Mesenchymal stem cell (in vitro differentiated cells and primary cell): ENCODE measurements at regions not wholly inside any gene's neighbourhood (a gene's known extent, or its start where the extent isn't known, plus 50 kb on each side); places are given as distances from the start of the nearest gene placed in this dataset.

Experiments
- DNase-seq: peaks from one replicate; pipeline ENCODE4 v3.0.0-alpha.2; 2013
- H2AFZ ChIP-seq: one replicate; pipeline ENCODE4 v1.6.1; 2013; ENCODE audit warnings: low read depth, mild to moderate bottlenecking, control low read depth, inconsistent platforms, low read length, moderate library complexity
- H2AK5ac ChIP-seq: 2 replicates; pipeline ENCODE4 v1.6.1; 2013; ENCODE audit warnings: low read length, moderate library complexity, mild to moderate bottlenecking, inconsistent platforms; ENCODE audit not compliant: severe bottlenecking
- H2BK120ac ChIP-seq: one replicate; pipeline ENCODE4 v1.6.1; 2013; ENCODE audit warnings: low read depth, mild to moderate bottlenecking, inconsistent platforms, low read length, moderate library complexity
- H2BK12ac ChIP-seq, 2 experiments: one replicate each; pipeline ENCODE4 v1.6.1; 2013; ENCODE audit warnings: inconsistent platforms in 2 of 2, low read length in 2 of 2, mild to moderate bottlenecking in 2 of 2, moderate library complexity in 2 of 2, control low read depth in 1 of 2
- H2BK15ac ChIP-seq: one replicate; pipeline ENCODE4 v1.6.1; 2013; ENCODE audit warnings: mild to moderate bottlenecking, low read depth, inconsistent platforms; ENCODE audit not compliant: poor library complexity, severe bottlenecking
- H2BK5ac ChIP-seq: 2 replicates; pipeline ENCODE4 v1.6.1; 2013; ENCODE audit warnings: low read depth, mild to moderate bottlenecking, low read length, control low read depth, inconsistent platforms; ENCODE audit not compliant: poor library complexity, severe bottlenecking
- H3K14ac ChIP-seq, 2 experiments: one replicate each; pipeline ENCODE4 v1.6.1; 2013; ENCODE audit warnings: inconsistent platforms in 2 of 2, low read length in 2 of 2, control low read depth in 1 of 2, mild to moderate bottlenecking in 1 of 2, moderate library complexity in 1 of 2
- H3K18ac ChIP-seq, 2 experiments: one replicate each; pipeline ENCODE4 v1.6.1; 2013; ENCODE audit warnings: inconsistent platforms in 2 of 2, low read length in 2 of 2, control low read depth in 1 of 2, low read depth in 1 of 2, mild to moderate bottlenecking in 1 of 2
- H3K23ac ChIP-seq, 2 experiments: one replicate each; pipeline ENCODE4 v1.6.1; 2013; ENCODE audit warnings: inconsistent platforms in 2 of 2, low read length in 2 of 2, mild to moderate bottlenecking in 2 of 2, moderate library complexity in 2 of 2, control low read depth in 1 of 2
- H3K27ac ChIP-seq: 2 replicates; pipeline ENCODE4 v1.5.1; 2013; ENCODE audit warnings: mild to moderate bottlenecking, moderate library complexity, low read length, control low read depth, inconsistent platforms; ENCODE audit not compliant: poor library complexity, severe bottlenecking
- H3K27me3 ChIP-seq, 2 experiments: 2 replicates each; pipeline versions ENCODE4 v1.6.1 to v1.7.0; 2013; ENCODE audit warnings: low read length in 2 of 2, mild to moderate bottlenecking in 2 of 2, moderate library complexity in 2 of 2, control low read depth in 1 of 2, inconsistent platforms in 1 of 2; ENCODE audit not compliant: control insufficient read depth in 1 of 2, insufficient read depth in 1 of 2
- H3K36me3 ChIP-seq, 2 experiments: 2 replicates each; pipeline versions ENCODE4 v1.6.1 to v1.7.0; 2013; ENCODE audit warnings: low read length in 2 of 2, control low read depth in 1 of 2, inconsistent platforms in 1 of 2, low read depth in 1 of 2, mild to moderate bottlenecking in 1 of 2; ENCODE audit not compliant: insufficient read depth in 2 of 2, control insufficient read depth in 1 of 2
- H3K4ac ChIP-seq, 2 experiments: one replicate each; pipeline ENCODE4 v1.6.1; 2013; ENCODE audit warnings: inconsistent platforms in 2 of 2, low read length in 2 of 2, mild to moderate bottlenecking in 2 of 2, moderate library complexity in 2 of 2, control low read depth in 1 of 2, low read depth in 1 of 2
- H3K4me1 ChIP-seq: 2 replicates; pipeline ENCODE4 v1.6.1; 2013; ENCODE audit warnings: low read depth, low read length, control low read depth; ENCODE audit not compliant: control insufficient read depth, insufficient read depth
- H3K4me2 ChIP-seq: 2 replicates; pipeline ENCODE4 v1.6.1; 2013; ENCODE audit warnings: low read length, mild to moderate bottlenecking, inconsistent platforms; ENCODE audit not compliant: poor library complexity, severe bottlenecking
- H3K4me3 ChIP-seq, 2 experiments: 2 replicates each; pipeline versions ENCODE4 v1.5.1 to v1.7.0; 2013; ENCODE audit warnings: low read length in 2 of 2, mild to moderate bottlenecking in 2 of 2, control low read depth in 1 of 2, low read depth in 1 of 2; ENCODE audit not compliant: insufficient read depth in 1 of 2
- H3K79me1 ChIP-seq: replicated peaks from 2 replicates; pipeline ENCODE4 v1.6.1; 2013; ENCODE audit warnings: mild to moderate bottlenecking, control low read depth, low read length, inconsistent platforms; ENCODE audit not compliant: poor library complexity, severe bottlenecking
- H3K9ac ChIP-seq: 2 replicates; pipeline ENCODE4 v1.7.0; 2013; ENCODE audit warnings: mild to moderate bottlenecking, low read length, moderate library complexity
- H3K9me3 ChIP-seq: 2 replicates; pipeline ENCODE4 v1.7.0; 2013; ENCODE audit warnings: mild to moderate bottlenecking, low read length; ENCODE audit not compliant: control insufficient read depth
- H4K8ac ChIP-seq: one replicate; pipeline ENCODE4 v1.6.1; 2013; ENCODE audit warnings: inconsistent platforms, mild to moderate bottlenecking, low read length, moderate library complexity
- H4K91ac ChIP-seq: one replicate; pipeline ENCODE4 v1.6.1; 2013; ENCODE audit warnings: mild to moderate bottlenecking, low read length, inconsistent platforms
- WGBS: methylation state at CpG from one replicate; pipeline ENCODE4 v1.1.7; 2013; ENCODE audit warnings: mixed read lengths; 5-methylcytosine and 5-hydroxymethylcytosine counted together

DNA sequence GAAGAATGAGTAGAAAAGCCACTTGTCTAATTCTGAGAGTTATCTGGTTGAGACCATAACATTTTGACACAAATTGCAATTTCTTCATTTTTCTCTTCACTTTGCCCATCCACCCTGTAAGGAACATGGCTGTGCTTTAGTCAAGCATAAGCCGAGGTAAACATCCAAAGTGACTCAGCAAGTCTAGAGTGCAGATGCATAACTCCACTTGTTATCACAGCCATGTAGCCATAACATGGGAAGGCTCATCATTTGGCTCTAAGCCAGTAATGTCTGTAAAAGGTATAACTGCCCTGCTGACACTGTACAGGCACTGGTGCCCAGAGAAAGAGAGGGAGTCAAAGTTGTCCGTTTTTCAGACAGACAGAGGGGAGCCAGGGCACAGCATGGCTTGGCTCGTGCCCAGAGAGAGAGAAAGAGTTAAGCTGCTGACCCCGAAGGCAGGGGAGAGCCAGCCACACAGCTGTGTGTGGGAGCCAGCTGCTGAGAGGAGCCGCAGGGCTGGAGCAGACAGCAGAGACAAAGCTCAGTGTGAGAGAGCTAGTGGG, 76.9 kb upstream of the EXOC1L start:
- no peak overlapping the region for H3K4me3 ChIP-seq
- peak; percentile 85 for DNase-seq
- no peak overlapping the region for H3K9ac ChIP-seq
- H3K4me2 ChIP-seq: no peak overlapping the region
- no peak overlapping the region for H2BK120ac ChIP-seq
- peaks cover 3% of the 10 kb centered on the region for H3K4me1 ChIP-seq
- H2BK15ac ChIP-seq: no peak overlapping the region
- H3K9me3 ChIP-seq: no peaks in the 10 kb centered on the region
- H2BK5ac ChIP-seq: no peak overlapping the region
- H4K91ac ChIP-seq: no peak overlapping the region
- no peak overlapping the region for H4K8ac ChIP-seq
- H3K14ac ChIP-seq: no peak overlapping the region
- H3K4ac ChIP-seq: peak overlapping the region in 1 of 2 experiments; percentile 24
- H3K18ac ChIP-seq: peak overlapping the region; percentile 9 to 18
- no peak overlapping the region for H2AFZ ChIP-seq
- no peaks in the 10 kb centered on the region for H3K79me1 ChIP-seq
- 36% methylated on average over 5 of the region's 5 CpGs for WGBS
- no peaks in the 10 kb centered on the region for H3K36me3 ChIP-seq
- no peak overlapping the region for H3K23ac ChIP-seq
- H2AK5ac ChIP-seq: no peak overlapping the region
- H3K27ac ChIP-seq: no peak overlapping the region
- H3K27me3 ChIP-seq: peaks cover 7 to 9% of the 10 kb centered on the region in 2 experiments
- H2BK12ac ChIP-seq: no peak overlapping the region

DNA sequence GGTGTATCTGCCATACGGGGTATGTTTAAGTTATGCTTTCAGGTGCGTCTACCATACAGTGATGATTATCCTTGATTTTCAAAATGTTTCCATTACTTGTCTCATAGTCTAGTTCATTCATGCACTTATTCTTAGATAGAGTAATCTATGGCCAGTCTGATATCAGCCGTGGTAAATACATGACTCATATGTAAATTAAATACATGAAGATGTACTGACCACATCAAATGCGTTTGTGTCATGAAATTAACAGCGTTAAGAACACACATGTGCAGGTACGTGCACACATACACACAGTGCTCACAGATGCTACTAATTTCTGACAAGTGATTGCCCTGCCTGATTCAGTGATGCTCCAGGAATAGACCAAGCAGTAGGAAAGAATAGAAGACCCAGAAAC, 75.2 kb upstream of the EXOC1L start:
- WGBS: 84% methylated on average over 4 of the region's 6 CpGs
- Histone ChIP-seq H3K27ac (no peak overlapping the region), H3K4ac (no peak overlapping the region)

DNA sequence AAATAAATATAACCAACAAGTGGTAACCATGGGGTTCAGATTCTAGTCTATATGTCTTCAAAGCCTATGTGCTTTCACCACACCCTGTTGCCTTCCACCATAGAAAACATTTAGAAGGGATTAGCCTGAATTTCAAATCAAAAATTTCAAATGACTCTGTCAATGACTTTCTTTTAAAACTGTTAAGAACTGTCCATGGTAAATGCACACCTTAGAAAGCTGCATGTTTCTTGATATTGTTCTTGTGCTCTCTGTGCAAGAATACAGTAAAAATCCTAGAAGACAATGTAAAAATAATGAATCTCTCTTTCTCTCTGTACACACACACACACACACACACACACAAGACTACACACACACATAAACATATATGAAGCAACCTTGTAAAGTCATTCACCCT, 74.6 kb upstream of the EXOC1L start:
- no peak overlapping the region for H3K23ac ChIP-seq
- no peak overlapping the region for H3K4me2 ChIP-seq
- H3K14ac ChIP-seq: no peak overlapping the region
- H3K79me1 ChIP-seq: no peaks in the 10 kb centered on the region
- H4K91ac ChIP-seq: no peak overlapping the region
- H2BK15ac ChIP-seq: no peak overlapping the region
- no peak overlapping the region for H3K18ac ChIP-seq
- H2BK12ac ChIP-seq: no peak overlapping the region
- H2BK120ac ChIP-seq: no peak overlapping the region
- H3K27ac ChIP-seq: no peak overlapping the region
- H3K4ac ChIP-seq: no peak overlapping the region
- peaks cover 9 to 17% of the 10 kb centered on the region in 2 experiments for H3K27me3 ChIP-seq
- no peak overlapping the region for H3K4me3 ChIP-seq
- no peaks in the 10 kb centered on the region for H3K36me3 ChIP-seq
- no peak overlapping the region for H2BK5ac ChIP-seq
- no peak overlapping the region for H2AK5ac ChIP-seq
- H3K9ac ChIP-seq: no peak overlapping the region
- peaks cover 3% of the 10 kb centered on the region for H3K4me1 ChIP-seq
- DNase-seq: no peak
- H4K8ac ChIP-seq: no peak overlapping the region
- H2AFZ ChIP-seq: no peak overlapping the region
- H3K9me3 ChIP-seq: no peaks in the 10 kb centered on the region

More for the DNA sequence above, 75.2 kb upstream of the EXOC1L start:
- no peak overlapping the region for H3K14ac ChIP-seq
- no peak overlapping the region for H2AK5ac ChIP-seq
- H3K9ac ChIP-seq: no peak overlapping the region
- no peak overlapping the region for H3K4me2 ChIP-seq
- no peak overlapping the region for H4K8ac ChIP-seq
- no peak for DNase-seq
- peaks cover 9 to 17% of the 10 kb centered on the region in 2 experiments for H3K27me3 ChIP-seq
- no peak overlapping the region for H2BK12ac ChIP-seq
- H3K36me3 ChIP-seq: no peaks in the 10 kb centered on the region
- H3K79me1 ChIP-seq: no peaks in the 10 kb centered on the region
- peaks cover 3% of the 10 kb centered on the region for H3K4me1 ChIP-seq
- H2BK15ac ChIP-seq: no peak overlapping the region
- H2BK120ac ChIP-seq: no peak overlapping the region
- no peak overlapping the region for H2AFZ ChIP-seq
- H3K4me3 ChIP-seq: no peak overlapping the region
- H3K18ac ChIP-seq: no peak overlapping the region
- H3K23ac ChIP-seq: no peak overlapping the region
- H3K9me3 ChIP-seq: no peaks in the 10 kb centered on the region
- H2BK5ac ChIP-seq: no peak overlapping the region
- no peak overlapping the region for H4K91ac ChIP-seq

DNA sequence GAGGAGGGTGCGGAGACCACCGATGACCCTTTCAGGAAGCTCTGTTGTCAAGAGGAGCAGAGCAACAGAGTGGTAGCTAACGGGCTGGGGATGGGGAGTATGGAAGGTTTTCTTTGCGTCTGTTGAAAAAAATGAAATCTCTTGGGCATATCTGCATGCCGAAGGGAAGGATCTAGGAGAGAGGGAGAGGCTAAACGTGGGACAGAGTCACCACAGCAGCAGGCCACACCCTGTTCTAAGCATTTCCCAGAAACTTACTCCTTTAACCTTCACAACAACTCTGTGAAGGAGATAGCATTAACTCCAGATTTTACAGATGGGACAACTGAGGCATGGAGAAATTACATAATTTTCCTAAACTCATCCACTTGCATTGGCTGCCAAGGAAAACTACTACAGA, 71.8 kb upstream of the EXOC1L start:
- Histone ChIP-seq H3K18ac (no peak overlapping the region), H3K9me3 (no peaks in the 10 kb centered on the region), H2AK5ac (no peak overlapping the region), H3K79me1 (no peaks in the 10 kb centered on the region), H3K4ac (no peak overlapping the region), H3K14ac (no peak overlapping the region), H4K8ac (no peak overlapping the region), H2AFZ (no peak overlapping the region), H3K9ac (no peak overlapping the region), H2BK5ac (no peak overlapping the region), H3K4me3 (no peak overlapping the region), H3K27ac (no peak overlapping the region), H2BK120ac (no peak overlapping the region), H3K4me2 (no peak overlapping the region), H2BK12ac (no peak overlapping the region), H3K4me1 (peaks cover 3% of the 10 kb centered on the region), H3K36me3 (no peaks in the 10 kb centered on the region), H3K27me3 (peaks cover 9 to 28% of the 10 kb centered on the region in 2 experiments), H3K23ac (no peak overlapping the region), H4K91ac (no peak overlapping the region), H2BK15ac (no peak overlapping the region)
- WGBS: 96% methylated on average over 4 of the region's 6 CpGs
- DNase-seq: no peak
